HG02678 (cell line): ENCODE measurements at regions not wholly inside any gene's neighbourhood (a gene's known extent, or its start where the extent isn't known, plus 50 kb on each side); places are given as distances from the start of the nearest gene placed in this dataset.

Source experiments
- ATAC-seq: cut with Tn5 transposase; IDR thresholded peaks from one replicate; pipeline ENCODE4 v1.9.1; 2021; ENCODE audit warnings: mild to moderate bottlenecking, moderate library complexity; ENCODE audit not compliant: unreplicated experiment

DNA sequence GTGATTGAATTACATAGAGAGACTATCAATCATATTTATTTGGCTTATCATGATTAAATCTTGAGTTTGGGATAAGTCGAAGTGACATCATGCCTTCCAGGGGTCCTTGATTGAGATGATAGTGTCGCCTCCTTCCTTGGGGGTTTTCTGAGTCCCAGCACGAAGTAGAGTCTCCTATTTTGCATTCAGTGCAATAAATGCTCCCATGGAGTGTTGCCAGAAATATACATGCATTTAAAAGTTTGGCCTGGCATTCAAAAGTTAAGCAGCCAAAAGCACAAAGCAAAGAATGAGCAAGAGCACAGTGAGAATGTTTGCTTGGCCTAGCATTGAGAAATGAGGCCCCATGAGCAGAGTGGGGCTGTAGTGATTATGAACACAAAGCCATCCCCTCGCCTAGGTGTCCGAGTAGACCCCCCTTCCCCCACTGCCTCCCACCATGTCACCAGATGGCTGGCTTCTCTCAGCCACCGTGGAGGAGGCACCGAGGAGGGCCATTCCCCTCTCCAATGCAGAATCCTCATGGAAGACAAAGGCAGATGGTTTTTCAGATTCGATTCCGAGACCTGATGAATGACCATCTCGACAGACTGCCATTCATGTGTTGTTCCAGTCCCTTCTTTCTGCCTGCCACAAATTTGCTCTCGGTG lies 58.8 kb upstream of the UBL3 start:
- ATAC-seq = no peak

DNA sequence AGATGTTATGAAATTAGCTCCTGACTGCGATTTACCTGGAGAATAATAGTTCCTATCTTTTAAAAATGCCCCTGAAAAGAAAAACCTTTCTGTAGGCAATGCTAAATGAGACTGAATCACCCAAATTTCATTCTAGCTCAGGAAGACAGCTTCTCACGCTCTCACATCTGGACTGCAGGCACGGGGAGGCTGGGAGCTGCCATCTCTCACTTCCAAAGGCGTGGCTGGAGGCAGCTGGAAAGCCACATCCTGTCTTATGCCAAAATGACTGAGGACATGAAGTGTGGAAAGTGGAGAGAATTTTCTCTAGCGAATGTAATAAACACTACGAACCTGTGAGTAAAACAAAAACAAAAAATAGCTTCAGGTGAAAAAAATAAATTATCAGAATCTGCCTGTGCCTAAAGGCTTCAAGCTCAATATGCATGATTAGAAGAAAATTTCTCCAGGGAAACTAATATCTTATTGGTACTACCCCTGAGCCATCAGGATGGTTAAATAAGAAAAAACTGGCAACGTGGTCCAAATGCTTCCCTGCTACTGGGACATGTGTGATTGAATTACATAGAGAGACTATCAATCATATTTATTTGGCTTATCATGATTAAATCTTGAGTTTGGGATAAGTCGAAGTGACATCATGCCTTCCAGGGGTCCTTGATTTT lies 58.1 kb upstream of the UBL3 start:
- ATAC-seq = no peak

DNA sequence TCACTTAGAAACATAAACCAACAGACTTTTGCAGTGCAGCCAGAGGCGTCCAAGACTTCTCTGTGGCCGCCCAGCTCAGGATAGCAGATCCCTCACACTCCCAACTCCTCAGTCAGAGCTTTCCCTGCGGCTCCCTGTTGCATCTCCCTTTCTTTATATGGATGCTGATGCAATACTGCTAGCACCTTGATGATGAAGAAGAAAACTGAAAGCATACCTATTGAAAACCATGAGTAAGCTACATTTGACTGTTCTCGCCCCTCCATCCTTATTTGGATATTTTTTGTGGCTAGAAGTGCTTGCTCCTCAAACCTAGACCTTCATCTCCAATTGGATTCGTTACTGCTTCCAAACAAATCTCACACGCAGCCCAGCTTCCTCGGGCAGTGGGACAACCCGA lies 57.3 kb upstream of the UBL3 start:
- no peak for ATAC-seq

DNA sequence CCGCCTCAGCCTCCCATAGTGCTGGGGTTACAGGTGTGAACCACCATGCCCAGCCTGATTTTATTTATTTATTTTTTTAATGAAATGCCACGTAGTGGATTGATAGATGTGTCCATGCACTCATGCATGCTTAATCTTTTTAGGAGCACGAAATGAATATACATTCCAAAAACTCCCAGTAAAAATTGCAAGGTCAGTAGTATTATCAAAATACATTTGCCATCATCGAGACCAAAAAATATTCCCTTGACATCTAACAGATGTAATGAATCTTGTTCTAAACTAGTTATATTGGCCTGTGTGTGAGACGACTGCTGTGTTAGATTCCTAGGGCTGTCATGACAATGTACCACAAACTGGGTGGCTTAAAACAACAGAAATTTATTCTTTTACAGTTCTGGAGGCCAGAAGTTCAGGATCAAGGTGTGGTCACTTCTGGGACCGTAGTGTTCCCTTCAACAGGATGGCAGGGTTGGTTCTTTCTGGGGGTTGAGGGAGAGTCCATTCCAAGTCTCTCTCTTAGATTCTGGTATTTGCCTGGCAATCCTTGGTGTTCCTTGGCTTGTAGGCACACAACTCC lies 56.1 kb upstream of the UBL3 start:
- ATAC-seq = no peak

DNA sequence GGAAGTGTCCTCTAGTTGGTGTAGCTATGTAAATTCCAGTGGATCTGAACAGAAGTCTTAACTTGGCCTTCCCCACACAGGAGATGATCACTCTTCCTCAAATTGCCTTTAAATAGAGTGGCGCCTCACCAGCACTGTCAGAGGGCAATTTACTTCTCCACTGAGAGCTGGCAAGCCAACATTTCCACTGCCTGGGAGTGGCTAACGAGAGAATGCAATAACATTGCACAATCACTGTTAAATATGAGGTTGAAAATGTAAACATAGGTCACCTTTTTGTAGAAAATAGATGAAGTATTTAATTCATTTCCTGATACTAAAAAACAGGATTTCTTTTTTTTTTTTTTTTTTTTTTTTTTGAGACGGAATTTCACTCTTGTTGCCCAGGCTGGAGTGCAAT lies 55.4 kb upstream of the UBL3 start:
- no peak for ATAC-seq

DNA sequence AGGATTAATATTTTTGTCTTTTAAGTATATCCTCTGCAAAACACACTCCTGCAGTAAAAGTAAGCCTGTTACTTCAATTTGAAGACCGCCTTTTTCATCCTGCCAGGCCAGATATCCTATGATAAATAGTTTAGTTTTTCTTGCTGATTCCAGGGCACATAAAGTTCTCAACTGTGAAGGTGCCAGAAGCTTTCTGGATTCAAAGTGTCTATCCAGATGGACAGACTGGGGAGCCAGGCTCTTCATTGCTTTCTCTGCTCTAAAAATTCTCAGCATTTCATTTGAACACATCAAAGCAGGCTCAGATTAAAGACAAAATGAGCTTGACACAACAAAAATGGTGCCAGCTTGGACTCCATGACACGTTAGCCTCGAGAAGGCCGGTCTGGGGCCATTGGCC lies 53.6 kb upstream of the UBL3 start:
- ATAC-seq = no peak

DNA sequence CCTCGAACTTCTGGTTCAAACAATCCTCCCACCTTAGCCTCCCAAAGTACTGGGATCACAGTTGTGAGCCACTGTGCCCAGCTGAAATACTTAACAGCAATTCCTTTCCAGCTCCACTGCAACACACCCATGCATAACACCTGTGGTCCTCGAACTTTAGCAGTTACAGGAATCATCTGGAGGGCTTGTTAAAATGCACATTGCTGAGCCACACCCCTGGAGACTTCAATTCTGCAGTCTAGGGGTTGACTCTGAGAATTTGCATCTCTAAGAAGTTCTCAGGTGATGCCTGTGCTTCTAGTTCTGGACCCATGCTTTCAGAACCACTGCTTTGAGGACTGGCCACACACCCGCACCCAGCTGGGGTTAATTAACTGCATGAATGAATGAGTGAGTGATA lies 53.1 kb upstream of the UBL3 start:
- ATAC-seq = no peak

DNA sequence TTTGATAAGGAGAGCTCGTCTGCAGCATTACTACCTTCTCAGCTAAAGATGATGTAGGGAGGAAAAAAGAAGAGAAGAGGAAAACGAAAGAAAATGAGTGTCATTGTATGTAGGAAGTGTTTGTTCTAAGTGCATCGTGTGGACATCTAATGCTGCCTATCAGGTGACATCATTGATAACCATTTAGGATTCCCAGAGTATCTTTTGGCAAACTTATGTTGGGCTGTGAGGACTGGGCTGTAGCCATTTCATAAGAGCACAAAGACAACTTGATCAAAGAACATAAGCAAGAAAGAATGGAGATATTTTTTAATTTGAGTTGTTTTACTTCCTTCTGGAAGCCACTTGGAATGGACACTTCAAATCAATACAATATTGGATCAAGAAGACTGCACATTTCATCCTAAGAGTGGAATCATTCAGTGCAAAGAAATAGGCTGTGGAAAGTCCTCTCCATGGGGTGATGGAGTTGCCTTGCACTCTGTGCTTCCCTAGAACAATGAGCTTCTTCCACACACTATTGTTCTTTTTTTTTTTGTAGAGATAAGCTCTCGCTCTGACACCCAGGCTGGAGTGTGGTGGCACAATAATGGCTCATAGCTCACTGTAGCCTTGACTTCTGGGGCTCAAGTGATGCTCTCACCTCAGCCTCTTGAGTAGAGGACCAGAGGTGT lies 52.4 kb upstream of the UBL3 start:
- no peak for ATAC-seq

DNA sequence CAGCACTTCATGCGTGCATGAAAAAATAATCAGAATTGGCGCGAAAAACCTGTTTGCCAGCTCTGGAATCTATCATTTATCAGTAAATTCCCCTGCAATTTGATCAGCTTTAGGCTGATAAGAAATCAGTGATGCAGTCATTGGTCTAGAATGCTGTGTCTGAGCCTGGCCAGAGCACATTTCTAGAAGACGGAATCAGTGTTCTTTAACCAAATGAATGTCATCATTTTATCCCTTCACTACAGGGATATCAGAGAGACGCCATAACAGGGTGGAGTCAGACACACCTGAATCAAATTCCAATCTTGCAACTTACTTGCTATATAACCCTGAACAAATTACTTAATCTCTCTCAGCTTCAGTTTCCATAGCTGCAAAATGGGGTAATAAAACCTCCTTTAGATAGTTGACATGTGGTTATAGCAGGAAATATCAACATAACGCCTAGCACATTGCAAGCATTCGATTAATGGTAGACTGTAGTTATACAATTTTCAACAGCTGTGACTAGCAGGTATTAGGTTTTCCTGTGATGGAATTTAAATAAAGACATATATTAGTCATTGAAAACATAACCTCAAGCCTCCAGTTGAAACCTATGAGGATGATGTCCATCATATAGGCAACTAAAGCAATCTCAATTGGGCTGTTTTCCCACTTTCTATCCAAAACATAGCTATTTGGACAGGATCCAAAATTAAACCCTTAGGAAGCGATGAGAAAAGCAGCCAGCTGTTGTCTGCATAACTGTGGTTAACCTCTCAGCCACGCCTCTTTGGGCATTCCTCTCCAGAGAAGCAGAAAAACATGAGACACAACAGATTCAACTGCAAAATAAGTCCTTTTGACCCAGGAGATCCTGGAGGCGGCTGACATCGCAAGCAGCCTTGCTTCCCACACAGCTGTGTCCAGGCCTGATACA lies 51.6 kb upstream of the UBL3 start:
- no peak for ATAC-seq
